K562 (cell line): ENCODE measurements at regions not wholly inside any gene's neighbourhood (a gene's known extent, or its start where the extent isn't known, plus 50 kb on each side); places are given as distances from the start of the nearest gene placed in this dataset.

Experiments
- ATAC-seq: fragments of 200-7000 bp; cut with Tn5 transposase; 3 replicates; pipeline ENCODE4 v1.9.1; 2020; ENCODE audit warnings: moderate library complexity
- BruUV-seq: library from RNA; stranded (reverse); fragments of 400-500 nt; replicated peaks from 2 replicates; lab custom pipeline; 2021; lab: Mats Ljungman, UMichigan
- CTCF ChIA-PET: fragments of 300-600 bp; formaldehyde crosslinking; extraction: SDS; loops from one replicate; lab custom pipeline; 2021; ENCODE audit warnings: low intra/inter-chr PET ratio; lab: Yijun Ruan, JAX
- POLR2A ChIA-PET: fragments of 300-600, 350-650 bp; sonication (Branson Sonifier 250); formaldehyde crosslinking; extraction: SDS; loops from one replicate; lab custom pipeline; 2021; ENCODE audit warnings: antibody characterized with exemption, inconsistent platforms; lab: Yijun Ruan, JAX
- DNase-seq, 4 experiments: peaks; one replicate each; pipeline versions ENCODE4 v3.0.0 to v3.0.0-alpha.2; 2011 to 2018; ENCODE audit warnings: low spot score in 3 of 4, mixed read lengths in 3 of 4; ENCODE audit errors: extremely low read depth in 1 of 4
- FAIRE-seq: peaks from 2 replicates; lab custom pipeline; 2011; peaks lifted over from hg19 to GRCh38; lab: Jason Lieb, UNC
- H2AFZ ChIP-seq: 2 replicates; pipeline ENCODE4 v1.6.0; 2011; ENCODE audit warnings: low read depth, low read length, control low read depth, inconsistent platforms
- H3K27ac ChIP-seq: fragments of 200-600 bp; 3 replicates; pipeline ENCODE4 v1.8.0; 2011; ENCODE audit warnings: low read depth, mild to moderate bottlenecking, control low read depth, inconsistent platforms, low read length, moderate library complexity, mixed read lengths; ENCODE audit errors: extremely low read depth
- H3K27me3 ChIP-seq, 2 experiments: fragments of 300-600 bp in 1 of 2; 2 replicates in 1 of 2; 3 replicates in 1 of 2; pipeline versions ENCODE4 v1.6.0 to v1.8.0; 2011; ENCODE audit warnings: inconsistent platforms in 2 of 2, low read length in 2 of 2, mild to moderate bottlenecking in 1 of 2, mixed read lengths in 1 of 2, moderate library complexity in 1 of 2; ENCODE audit not compliant: control insufficient read depth in 2 of 2, insufficient read depth in 2 of 2
- H3K36me3 ChIP-seq: fragments of 300-600 bp; 3 replicates; pipeline ENCODE4 v1.8.0; 2011; ENCODE audit warnings: mild to moderate bottlenecking, low read length, inconsistent platforms; ENCODE audit not compliant: control insufficient read depth, insufficient read depth
- H3K4me1 ChIP-seq, 2 experiments: fragments of 200-600 bp in 1 of 2; replicated peaks in 1 of 2; 2 replicates in 1 of 2; 3 replicates in 1 of 2; pipeline versions ENCODE4 v1.5.1 to v1.8.0; 2011; ENCODE audit warnings: inconsistent platforms in 2 of 2, low read length in 2 of 2, mild to moderate bottlenecking in 1 of 2, mixed read lengths in 1 of 2, moderate library complexity in 1 of 2; ENCODE audit not compliant: control insufficient read depth in 2 of 2, insufficient read depth in 2 of 2
- H3K4me2 ChIP-seq: 2 replicates; pipeline ENCODE4 v1.6.1; 2011; ENCODE audit warnings: low read length, control low read depth, inconsistent platforms, mixed read lengths; ENCODE audit not compliant: insufficient read depth
- H3K4me3 ChIP-seq: fragments of 200-600 bp; sonication (generic), shearing (Covaris generic); 2 replicates; pipeline ENCODE4 v1.5.1; 2016; ENCODE audit warnings: control low read depth, inconsistent platforms
- H3K79me2 ChIP-seq: fragments of 200-600 bp; 3 replicates; pipeline ENCODE4 v1.8.0; 2011; ENCODE audit warnings: low read length, inconsistent platforms; ENCODE audit not compliant: control insufficient read depth, insufficient read depth
- H3K9ac ChIP-seq, 2 experiments: 2 replicates each; pipeline versions ENCODE4 v1.6.0 to v1.6.1; 2011; ENCODE audit warnings: low read depth in 2 of 2, low read length in 2 of 2, control low read depth in 1 of 2, inconsistent platforms in 1 of 2, mild to moderate bottlenecking in 1 of 2, mixed read lengths in 1 of 2; ENCODE audit not compliant: insufficient read depth in 1 of 2
- H3K9me1 ChIP-seq: one replicate; pipeline ENCODE4 v1.6.0; 2011; ENCODE audit warnings: inconsistent platforms, mild to moderate bottlenecking, low read length, moderate library complexity; ENCODE audit not compliant: control insufficient read depth, insufficient read depth
- H3K9me3 ChIP-seq: replicated peaks from 2 replicates; pipeline ENCODE4 v1.5.1; 2011; ENCODE audit warnings: low read depth, low read length, inconsistent platforms; ENCODE audit not compliant: control insufficient read depth, insufficient read depth
- H4K20me1 ChIP-seq: replicated peaks from 2 replicates; pipeline ENCODE4 v1.6.1; 2011; ENCODE audit warnings: low read length, inconsistent platforms, mixed read lengths; ENCODE audit not compliant: control insufficient read depth, insufficient read depth
- BACH1 ChIP-seq: fragments of 200-800 bp; sonication (Bioruptor generic); IDR thresholded peaks from 2 replicates; pipeline ENCODE4 v1.6.1; 2016; ENCODE audit warnings: missing genetic modification characterization, missing compliant biosample characterization
- BRF2 ChIP-seq: IDR thresholded peaks from 3 replicates; pipeline ENCODE4 v1.6.1; 2011; ENCODE audit warnings: borderline replicate concordance, mild to moderate bottlenecking; ENCODE audit not compliant: insufficient read length, insufficient read depth
- ID3 ChIP-seq, 2 experiments: fragments of 250-450 bp in 1 of 2; fragments of 450-650 bp in 1 of 2; sonication (Bioruptor Pico) in 1 of 2; IDR thresholded peaks; 2 replicates each; pipeline versions ENCODE4 v1.6.1 to v1.8.0; 2016 to 2021; ENCODE audit warnings: mild to moderate bottlenecking in 2 of 2, moderate library complexity in 2 of 2, missing compliant biosample characterization in 1 of 2, missing genetic modification characterization in 1 of 2
- NRF1 ChIP-seq, 2 experiments: fragments of 450-650 bp; IDR thresholded peaks in 1 of 2; conservative IDR thresholded peaks in 1 of 2; 2 replicates each; pipeline ENCODE4 v1.6.1; 2014; ENCODE audit warnings: mild to moderate bottlenecking in 2 of 2
- TFAP4 ChIP-seq: sonication (generic); formaldehyde crosslinking; IDR thresholded peaks from 2 replicates; pipeline ENCODE4 v1.8.0; 2022; ENCODE audit warnings: missing genetic modification reagents, mild to moderate bottlenecking, moderate library complexity, borderline replicate concordance
- ZNF143 ChIP-seq: sonication (generic); formaldehyde crosslinking; IDR thresholded peaks from 2 replicates; pipeline ENCODE4 v1.9.0; 2022; ENCODE audit warnings: mild to moderate bottlenecking, missing genetic modification reagents
- WGBS: fragments of 100-300 bp; shearing (Covaris generic); methylation state at CpG from one replicate; pipeline ENCODE4 v1.1.6; 2016; ENCODE audit warnings: low coverage, mixed read lengths; ENCODE audit not compliant: insufficient coverage; ENCODE audit errors: missing lambda C conversion rate; 5-methylcytosine and 5-hydroxymethylcytosine counted together
- in situ Hi-C: fragments of 300-500 bp; cut with MboI; formaldehyde crosslinking; loops from 4 replicates; pipeline ENCODE4 v1.15.0; 2018; ENCODE audit warnings: inconsistent platforms, mixed read lengths
- intact Hi-C: fragments of 100-400 bp; cut with micrococcal nuclease; formaldehyde crosslinking; loops from 2 replicates; pipeline ENCODE4 v1.14.2; 2022

GRCh38 chr11:76275446-76275845 lies 69.1 kb upstream of the WNT11 start:
- ChIA-PET CTCF (no interaction called here), POLR2A (no interaction called here)
- H3K79me2 ChIP-seq = no peaks in the 10 kb centered on the region
- no peaks in the 10 kb centered on the region for H3K9me1 ChIP-seq
- intact Hi-C loops (no loop called here), in situ Hi-C loops (no loop called here)
- peaks cover 43 to 85% of the 10 kb centered on the region in 2 experiments for H3K27me3 ChIP-seq
- 1% methylated on average over 6 of the region's 7 CpGs for WGBS
- no peak overlapping the region for H3K4me3 ChIP-seq
- no TSS peak for BruUV-seq
- no peak overlapping the region for H3K9ac ChIP-seq
- H3K9me3 ChIP-seq = no peaks in the 10 kb centered on the region; the same call in 1 of the 2 replicates
- FAIRE-seq = no peak
- H4K20me1 ChIP-seq = no peaks in the 10 kb centered on the region
- no peak overlapping the region for H2AFZ ChIP-seq
- TF ChIP-seq BRF2 (no peak), TFAP4 (CRISPR knock-in tag) (no peak), ZNF143 (CRISPR knock-in tag) (no peak), BACH1 (tag) (no peak), NRF1 (conservative IDR thresholded peaks at IDR 0.05 in 1 of 2, IDR thresholded peaks at IDR 0.05 in 1 of 2) (no peak), ID3 (CRISPR knock-in tag; IDR thresholded peaks at IDR 0.05) (no peak), ID3 (tag; IDR thresholded peaks at IDR 0.05) (no peak)
- TF ChIP-seq, all 486 proteins: peak for 0
- H3K27ac ChIP-seq = no peak overlapping the region
- no peak overlapping the region for H3K4me2 ChIP-seq
- DNase-seq (no peak), ATAC-seq (no peak)
- peaks cover 0 to 10% of the 10 kb centered on the region in 2 experiments; a peak in 2 of 5 replicates for H3K4me1 ChIP-seq
- H3K36me3 ChIP-seq = no peaks in the 10 kb centered on the region
